ENCODE measurements at regions not wholly inside any gene's neighbourhood (a gene's known extent, or its start where the extent isn't known, plus 50 kb on each side); places are given as distances from the start of the nearest gene placed in this dataset.
A peak's percentile ranks its signal among the peaks of the same experiment; 100 is the strongest.

DNA sequence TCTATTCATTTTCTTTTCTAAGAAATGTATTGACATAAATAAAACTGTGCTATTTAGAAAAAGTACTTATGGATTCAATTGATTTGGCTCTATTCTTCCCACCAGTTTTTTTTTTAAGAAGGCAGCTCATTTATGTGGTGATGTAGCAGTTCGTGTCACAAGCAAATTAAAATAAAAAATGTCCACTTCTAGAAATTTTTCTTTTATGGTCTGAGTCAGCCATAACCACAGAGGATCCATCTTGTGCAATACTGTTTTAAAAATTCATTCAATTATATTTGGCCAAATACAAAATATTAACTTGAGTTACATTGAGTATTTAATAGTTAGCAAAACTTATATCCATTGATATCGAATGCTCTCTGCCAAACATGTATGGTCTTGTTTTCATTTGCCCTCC is 207.9 kb upstream of the FAT1 start:
- DNase-seq, result no peak

DNA sequence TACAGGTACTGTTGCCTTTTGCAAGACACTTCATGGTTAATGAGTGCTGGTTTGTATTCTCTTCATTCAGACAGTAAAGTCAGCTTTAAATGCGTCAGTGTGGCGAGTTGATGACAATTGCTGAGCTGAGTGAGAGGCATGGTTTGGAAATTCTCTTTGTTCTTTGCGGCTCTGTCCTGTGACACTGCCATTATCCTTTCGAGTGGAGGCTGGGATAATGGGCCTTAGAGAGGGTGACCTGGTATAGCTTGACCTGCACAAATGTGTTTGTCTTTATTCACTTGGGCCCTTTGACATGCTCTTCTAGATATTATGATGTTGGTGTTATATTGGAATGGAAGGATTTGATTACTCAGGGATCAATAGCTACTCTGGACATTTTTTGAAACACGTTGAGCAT is 208.5 kb upstream of the FAT1 start:
- DNase-seq, result no peak

- no peak for DNase-seq
Measured at GRCh38 chr4:186932631-186933187, 209.1 kb upstream of the FAT1 start.

DNA sequence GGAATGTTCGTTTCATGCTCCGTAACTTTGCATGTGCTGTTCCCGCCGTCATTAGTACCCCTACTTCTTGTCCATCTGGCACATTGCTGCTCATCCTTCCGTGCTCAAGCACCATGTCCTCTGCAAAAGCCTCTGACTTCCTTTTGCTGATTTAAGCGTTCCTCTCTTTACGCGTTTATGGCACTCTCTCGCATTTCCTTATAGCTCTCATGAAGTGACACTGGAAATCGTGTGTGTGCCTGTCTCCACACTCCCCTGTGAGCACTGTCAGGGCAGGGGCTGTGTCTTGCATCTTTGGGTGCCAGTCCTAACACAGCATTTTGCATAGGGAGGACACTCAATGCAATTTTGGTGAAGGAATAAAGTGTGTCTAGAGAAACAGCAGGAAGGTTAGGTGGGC is 210.6 kb upstream of the FAT1 start:
- no peak for DNase-seq

- DNase-seq, result no peak
Measured at GRCh38 chr4:186934841-186935443, 211.3 kb upstream of the FAT1 start.

DNA sequence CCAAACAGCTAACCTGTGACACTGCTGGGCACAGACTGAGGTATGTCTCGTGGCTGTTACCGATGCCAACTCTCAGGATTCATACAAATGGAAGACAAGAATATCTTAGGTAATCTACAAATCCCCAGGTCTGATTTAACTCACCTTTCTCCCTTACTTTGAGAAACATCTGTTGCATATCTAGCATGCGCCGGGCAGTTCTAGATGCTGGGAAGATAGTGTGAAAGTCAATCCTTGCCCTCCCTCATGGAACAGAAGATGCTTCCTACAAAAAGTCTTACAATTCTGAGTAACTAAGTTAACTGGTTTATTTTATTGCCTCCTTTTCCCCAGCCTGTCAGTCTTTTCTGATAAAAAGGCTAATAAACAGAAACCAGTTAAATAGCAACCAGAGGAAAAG is 212.2 kb upstream of the FAT1 start:
- DNase-seq, result no peak

DNA sequence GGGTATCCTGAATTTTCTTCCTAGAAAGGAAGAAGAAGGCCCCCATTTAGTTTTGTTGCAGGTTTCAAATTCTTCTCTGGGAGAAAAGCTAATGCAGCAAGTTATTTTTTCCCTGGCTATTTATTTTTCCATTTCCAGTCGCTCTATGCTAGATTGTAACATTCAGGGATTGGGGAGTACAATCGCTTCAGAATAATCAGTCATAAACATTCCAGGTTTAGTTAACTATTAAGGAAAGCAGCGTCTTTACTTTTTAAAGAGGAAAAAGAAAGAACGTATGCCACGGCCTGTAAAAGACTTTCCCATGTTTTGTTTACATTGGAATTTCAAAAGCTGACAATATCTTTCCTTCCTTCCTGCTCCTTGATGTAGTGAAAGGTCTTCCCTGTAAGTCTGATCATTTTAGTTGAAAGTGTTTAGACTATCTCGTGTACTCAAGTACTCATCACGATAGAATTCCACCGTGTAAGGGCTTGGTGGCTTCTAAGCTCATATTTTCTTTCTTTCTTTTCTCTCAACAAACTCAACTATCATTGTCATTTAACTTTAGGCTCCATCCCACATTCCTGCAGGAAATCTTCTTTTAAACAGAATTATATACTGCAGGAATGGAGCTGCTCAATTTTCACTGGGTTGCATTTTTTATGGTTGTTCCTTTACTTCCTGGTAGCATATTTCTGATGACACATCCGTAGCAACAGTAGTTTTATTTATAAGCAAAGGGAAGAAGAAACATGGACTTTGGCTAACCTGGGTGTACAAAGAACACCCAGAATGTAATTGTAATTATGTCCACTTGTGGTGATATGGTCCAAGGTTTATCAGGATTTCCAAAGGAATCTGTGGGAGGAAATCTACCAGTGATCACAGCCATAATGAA is 213.1 kb upstream of the FAT1 start:
- no peak for DNase-seq

DNA sequence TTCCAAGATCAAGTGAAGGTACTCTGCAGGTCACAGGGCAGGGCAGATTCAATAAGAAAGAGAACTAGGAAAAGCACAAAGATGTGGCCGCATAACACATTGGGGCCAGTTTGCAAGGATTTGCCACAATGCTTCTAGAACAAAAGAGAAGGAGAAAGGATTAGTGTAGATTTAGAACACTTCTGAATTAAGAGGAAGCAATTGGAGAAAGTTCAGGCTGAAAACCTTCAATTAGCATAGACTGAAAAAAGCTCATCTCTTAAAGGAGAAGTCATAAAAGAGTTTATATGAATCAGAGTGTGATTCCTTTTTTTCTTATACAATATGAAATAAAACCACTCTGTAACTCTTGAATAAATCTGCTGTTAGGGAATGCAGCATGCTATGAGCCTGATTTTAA is 215.6 kb upstream of the FAT1 start:
- DNase-seq, result no peak

GRCh38 chr4:186939766-186940165 is 216.1 kb upstream of the FAT1 start:
- no peak for DNase-seq

- no peak for DNase-seq
Measured at GRCh38 chr4:186940476-186940875, 216.8 kb upstream of the FAT1 start.

DNA sequence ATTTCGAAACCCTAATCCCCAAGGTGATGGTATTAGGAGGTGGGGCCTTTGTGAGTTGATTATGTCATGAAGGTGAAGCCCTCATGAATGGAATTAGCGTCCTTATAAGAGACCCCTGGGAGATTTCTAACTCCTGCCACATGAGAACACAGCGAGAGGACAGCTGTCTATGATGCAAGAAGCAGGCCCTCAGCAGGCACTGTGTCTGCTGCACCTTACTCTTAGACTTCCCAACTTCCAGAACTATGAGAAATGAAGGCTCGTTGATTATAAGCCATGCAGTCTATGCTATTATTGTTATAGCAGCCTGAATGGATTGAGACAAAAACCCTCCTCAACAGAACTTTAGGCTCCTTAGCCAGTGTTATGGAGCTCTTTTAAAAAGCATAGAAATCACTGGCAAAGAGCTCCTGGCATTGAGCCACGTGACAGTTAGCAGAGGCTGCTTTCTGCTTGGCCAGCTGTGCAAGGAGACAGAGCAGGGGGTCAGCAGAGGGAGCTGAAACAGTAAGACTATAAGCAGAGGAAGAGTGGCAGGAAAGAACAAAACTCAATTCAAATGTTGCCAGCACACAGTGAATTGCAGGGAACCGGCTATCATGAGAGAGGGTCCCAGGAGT is 219.2 kb upstream of the FAT1 start:
- peak in 2 of 56 donors; percentile 2 to 3 for DNase-seq

DNA sequence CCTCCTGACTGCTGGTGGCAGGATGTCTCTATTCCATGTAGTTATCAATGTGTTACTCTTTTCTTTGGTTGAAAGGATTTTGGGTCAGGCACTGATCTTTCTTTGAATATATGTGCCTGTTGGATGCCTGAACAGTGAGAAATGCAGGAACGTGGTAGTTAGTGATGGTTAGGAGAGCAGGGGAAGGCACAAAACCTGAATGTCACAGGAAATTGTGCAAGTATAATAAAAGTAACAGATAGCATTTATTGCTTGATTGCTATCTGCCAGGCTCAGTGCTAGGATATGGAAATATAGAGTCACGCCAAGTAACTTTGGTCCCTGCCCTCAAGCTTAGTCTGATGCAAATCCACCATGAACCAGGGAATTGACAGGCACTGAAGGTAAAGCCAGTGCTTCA is 219.8 kb upstream of the FAT1 start:
- no peak for DNase-seq

DNA sequence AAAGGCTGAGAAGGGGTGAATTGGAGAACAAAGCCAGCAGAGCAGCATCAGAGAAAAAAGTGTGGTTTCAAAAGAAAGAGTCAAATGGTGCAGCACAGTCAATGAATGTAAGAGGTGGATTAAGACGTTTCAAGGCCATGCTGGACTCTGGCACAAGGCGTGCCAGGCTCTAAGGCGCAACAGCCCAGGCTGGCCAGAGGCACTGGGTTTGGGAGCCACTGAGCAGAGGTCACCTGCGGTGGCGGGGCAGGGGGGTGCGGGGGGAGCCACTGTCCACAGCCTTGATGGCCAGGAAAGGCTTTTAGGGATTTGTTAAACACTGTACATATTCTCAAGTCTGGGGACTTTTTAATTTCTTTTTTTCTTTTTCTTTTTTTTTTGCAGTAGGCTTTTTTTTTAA is 222.5 kb upstream of the FAT1 start:
- no peak for DNase-seq

GRCh38 chr4:186946682-186947294 is 223.1 kb upstream of the FAT1 start:
- no peak for DNase-seq

DNA sequence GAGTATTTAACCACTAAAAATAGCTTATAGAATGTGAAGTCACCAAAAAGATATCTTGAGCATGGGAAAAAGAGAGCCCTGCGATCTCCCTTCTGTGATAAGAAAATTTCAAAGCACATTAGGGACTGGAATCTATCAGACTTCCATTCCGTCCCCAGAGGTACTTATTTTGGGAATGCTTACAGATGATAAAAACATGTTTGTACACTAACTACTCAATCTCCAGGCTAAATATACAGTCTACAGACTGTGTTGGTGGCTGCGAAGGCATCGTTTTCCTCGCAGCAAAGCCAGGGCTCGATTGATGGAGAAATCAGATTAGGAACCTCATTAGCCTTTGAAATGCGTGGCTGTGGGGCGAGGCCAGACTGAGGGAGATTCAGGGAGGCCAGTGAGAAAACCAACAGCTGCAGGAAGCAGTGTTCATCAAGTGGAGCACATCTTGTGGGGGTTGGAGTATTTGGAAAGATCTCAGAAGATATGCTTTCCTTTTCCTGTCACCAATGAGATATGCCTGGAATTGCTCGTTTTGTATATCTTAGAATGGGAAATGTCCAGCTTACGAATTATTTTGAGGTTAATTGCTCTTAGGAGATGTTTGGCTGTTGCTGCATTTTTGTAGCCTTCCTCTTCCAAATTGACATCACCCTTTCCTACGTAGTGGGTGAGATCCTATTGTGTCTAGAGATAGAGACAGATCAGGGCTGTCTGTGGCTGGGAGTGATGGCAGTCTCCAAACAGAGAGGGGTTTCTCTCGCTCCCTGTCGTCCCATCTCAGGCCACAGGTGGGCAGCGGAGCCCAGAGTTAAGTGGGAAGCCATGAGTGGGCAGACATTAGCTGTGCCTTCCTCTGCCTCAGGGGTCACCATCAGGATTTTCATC is 224.9 kb upstream of the FAT1 start:
- no peak for DNase-seq

DNA sequence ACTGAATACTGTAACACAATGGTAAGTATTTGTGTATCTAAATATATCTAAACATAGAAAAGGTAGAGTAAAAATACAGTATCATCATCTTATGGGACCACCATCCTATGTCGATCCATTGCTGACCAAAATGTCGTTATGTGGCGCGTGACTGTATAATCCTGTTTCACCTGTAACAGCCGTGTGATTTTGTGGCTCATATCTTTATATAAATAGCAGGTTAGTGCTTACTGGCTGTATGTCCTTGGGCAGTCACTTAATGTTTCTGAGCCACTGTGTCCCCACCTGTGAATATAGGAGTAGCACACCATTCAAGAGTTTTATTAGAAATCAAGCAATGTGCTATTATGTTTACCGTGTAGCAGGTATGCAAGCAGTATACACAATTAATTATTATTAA is 226.2 kb upstream of the FAT1 start:
- no peak for DNase-seq

DNA sequence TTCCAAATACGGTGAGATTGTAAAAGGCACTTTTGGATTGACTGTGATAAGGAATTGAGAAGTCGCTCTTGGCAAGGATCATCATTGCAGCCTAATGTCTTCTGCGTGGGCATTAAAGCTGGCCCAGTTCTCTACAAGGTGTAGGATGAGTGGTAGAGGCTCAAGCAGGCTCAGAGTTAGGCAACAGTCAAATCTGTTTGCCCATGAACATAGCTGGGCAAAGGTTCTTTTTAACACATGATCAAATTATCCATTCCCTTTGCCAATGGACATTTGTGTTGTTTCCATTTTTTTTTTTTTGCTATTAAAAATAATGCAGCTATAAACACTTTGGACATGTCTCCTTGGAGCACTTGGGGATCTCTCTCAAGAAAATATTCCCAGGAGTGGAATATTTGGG is 229.1 kb upstream of the FAT1 start:
- no peak for DNase-seq

GRCh38 chr4:186953599-186954260 is 230.1 kb upstream of the FAT1 start:
- DNase-seq, result no peak

- no peak for DNase-seq
Measured at GRCh38 chr4:186954509-186954908, 230.9 kb upstream of the FAT1 start.

GRCh38 chr4:186954956-186955355 is 231.3 kb upstream of the FAT1 start:
- DNase-seq, result no peak

Data from amygdala (tissue), 56 donors.